ENCODE measurements at regions not wholly inside any gene's neighbourhood (a gene's known extent, or its start where the extent isn't known, plus 50 kb on each side); places are given as distances from the start of the nearest gene placed in this dataset.

- no peak for DNase-seq (ENCODE audit: low spot score)
Observed at GRCh38 chr6:170134471-170135440, 156.1 kb downstream of the DLL1 start.

- DNase-seq (ENCODE audit: low spot score), result no peak
Observed at GRCh38 chr6:170134031-170134470, 156.8 kb downstream of the DLL1 start.

DNA sequence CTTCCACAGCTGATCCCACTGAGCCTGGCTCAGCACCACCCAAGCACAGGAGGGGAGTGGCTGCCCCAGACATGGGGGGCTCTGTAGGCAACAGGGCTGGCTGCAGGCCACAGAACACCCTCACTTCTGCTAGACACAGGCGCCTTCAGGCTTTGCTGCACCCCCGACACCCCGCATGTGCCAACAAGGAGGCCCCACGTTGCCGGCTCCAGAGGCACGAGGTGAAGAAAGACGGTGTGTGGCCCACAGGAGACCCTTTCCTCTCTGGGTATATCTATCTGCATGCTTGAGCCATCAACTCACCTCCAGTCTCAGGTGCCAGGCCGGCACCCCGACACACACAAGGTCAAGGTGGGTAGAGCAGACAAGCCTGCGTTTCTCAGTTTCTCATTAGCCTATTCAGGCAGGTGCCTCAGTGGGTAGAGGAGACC, 158.3 kb downstream of the DLL1 start:
- DNase-seq (ENCODE audit: low spot score), result no peak

- DNase-seq (ENCODE audit: low spot score), result no peak
Observed at GRCh38 chr6:170132011-170132521, 158.8 kb downstream of the DLL1 start.

DNA sequence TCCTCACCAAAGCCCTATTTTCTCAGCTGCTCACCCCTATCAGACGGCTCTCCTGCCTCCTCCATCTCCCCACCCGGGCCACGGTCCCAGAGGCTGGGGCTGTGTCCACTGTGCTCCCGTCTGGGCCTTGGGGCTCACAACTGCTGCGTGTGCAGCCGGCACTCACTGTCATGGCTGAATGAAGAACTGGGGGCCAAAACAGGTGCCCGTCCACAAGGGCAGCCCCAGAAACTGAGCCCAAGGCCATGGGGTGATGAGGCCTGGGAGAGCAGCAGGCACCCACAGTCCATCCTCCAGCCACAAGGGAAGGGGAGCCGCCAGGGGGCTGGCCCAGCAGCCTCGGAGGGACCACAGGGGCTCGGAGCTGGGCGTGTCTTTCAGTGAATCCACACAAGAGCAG, 159.5 kb downstream of the DLL1 start:
- no peak for DNase-seq (ENCODE audit: low spot score)

DNA sequence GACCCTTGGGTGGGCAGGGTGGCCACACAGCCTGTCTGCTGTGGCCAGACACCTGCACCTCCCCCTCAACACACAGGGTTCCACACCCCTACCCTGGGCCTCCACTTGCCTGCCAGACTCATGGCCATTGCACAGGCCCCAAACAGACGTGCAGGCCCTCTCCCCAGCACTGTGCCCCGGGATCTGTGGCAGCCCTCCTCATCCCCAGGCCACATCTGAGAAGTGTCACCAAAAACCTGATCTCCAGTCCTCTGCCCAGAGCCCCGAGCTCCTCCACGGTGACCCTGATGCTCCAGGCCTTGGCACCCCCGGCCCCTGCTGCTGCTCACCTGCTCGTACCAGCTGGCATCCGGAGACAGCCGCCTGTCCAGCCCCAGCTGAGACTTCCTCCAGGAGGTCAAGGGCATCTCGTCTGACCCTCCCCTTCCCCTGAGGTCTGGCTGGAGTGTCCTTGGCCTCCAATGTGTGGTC, 160.1 kb downstream of the DLL1 start:
- DNase-seq (ENCODE audit: low spot score), result no peak

DNA sequence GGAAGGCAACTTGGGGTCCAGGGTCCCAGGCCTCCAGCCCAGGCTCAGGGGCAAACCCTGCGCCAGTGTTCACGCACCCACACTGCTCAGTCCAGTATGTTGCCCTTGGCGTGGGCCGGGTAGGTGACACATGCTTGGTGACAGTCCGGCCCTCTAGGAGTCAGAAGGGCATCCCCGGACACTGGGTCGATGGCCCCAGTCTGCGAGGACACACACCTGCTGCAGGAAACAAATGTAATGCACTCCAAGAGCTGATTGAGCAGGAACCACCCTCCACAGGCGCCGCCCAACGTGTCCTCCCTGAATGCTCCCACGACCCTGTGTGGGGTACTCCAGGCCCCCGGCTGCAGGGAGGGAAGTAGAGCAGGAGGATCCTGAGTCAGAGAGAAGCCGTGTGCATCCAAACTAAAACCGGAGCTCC, 160.7 kb downstream of the DLL1 start:
- DNase-seq (ENCODE audit: low spot score), result no peak

- DNase-seq (ENCODE audit: low spot score), result no peak
Observed at GRCh38 chr6:170129691-170130171, 161.1 kb downstream of the DLL1 start.

DNA sequence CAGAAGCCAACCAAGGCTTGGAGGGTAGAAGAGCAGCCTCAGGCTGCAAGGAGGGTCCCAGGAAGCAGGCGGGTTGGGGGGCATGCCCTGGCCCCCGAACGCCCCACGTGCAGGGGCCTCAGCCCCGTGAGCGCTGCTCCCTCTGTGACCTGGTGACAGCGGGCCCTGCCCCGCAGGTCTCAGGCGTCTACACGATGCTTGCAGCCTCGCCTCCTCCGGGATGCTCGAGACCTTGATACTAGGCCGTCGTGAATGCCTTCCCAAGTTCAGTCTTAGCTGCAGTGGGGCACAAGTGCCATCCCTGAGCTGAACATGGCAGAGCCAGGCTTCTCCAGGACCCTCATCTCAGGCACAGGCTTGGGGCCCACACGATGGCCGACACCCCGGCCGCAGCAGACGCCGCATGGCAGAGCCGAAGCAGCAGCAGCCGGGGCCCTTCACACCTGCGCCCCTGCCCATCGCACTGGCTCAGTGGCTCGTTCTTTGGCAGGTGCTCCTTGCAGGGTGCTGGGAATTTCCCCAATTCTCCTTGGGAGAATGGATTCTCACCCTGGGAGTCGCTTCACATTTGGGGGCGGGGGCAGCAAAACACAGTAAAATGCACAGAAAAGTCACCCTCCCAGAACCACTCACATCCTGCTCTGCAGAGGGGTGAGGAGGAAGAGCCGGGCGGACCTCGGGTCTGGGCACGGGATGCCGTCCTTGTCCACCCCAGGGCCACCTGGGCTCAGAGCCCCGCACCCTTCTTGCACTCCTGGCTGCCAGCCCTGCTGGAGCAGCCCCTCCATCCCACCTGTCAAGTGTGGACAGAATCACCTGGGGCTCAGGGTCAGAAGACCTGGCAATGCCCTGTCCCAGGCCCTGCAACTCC, 161.8 kb downstream of the DLL1 start:
- DNase-seq (ENCODE audit: low spot score), result no peak

- no peak for DNase-seq (ENCODE audit: low spot score)
Observed at GRCh38 chr6:170128346-170128745, 162.5 kb downstream of the DLL1 start.

DNA sequence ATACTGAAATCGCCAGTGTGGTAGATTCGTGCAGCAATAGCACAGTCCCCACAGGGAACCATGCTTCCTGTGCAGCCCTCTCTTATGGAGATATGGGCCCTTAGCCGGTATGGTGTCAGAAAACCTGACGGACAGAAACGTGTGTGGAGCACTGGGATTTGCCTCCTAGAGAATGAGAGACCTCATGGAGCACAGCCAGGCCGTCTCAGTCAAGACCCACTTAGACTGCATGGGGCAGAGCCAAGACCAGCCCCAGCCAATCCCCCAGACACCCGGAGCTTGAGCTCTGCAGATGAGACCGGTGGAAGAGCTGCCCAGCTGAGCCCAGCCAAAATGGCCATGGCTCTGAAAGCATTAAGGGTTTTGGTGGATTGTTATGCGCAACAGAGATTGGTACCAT, 163.7 kb downstream of the DLL1 start:
- no peak for DNase-seq (ENCODE audit: low spot score)

GRCh38 chr6:170125456-170126300, 165.2 kb downstream of the DLL1 start:
- no peak for DNase-seq (ENCODE audit: low spot score)

- DNase-seq (ENCODE audit: low spot score), result no peak
Observed at GRCh38 chr6:170124836-170125235, 166.0 kb downstream of the DLL1 start.

DNA sequence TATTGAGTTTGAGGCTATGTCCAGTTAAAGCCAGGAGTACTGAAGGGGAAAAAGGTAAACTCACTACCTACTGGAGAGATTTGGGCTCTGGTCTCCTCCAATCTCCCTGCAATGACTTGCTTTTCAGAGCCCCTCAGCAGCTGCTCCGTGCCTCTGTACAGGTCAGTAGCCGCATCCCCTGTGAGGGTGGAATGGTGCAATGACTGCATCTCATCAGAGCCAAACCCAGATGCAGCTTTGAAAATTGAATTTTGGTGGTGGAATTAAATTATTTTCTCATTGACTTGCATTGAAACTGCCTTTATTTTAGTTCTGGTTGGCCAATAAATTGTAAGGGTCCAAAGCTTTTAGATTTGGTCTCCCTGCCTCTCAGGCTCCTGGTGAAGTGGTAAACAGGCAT, 166.7 kb downstream of the DLL1 start:
- DNase-seq (ENCODE audit: low spot score), result no peak

DNA sequence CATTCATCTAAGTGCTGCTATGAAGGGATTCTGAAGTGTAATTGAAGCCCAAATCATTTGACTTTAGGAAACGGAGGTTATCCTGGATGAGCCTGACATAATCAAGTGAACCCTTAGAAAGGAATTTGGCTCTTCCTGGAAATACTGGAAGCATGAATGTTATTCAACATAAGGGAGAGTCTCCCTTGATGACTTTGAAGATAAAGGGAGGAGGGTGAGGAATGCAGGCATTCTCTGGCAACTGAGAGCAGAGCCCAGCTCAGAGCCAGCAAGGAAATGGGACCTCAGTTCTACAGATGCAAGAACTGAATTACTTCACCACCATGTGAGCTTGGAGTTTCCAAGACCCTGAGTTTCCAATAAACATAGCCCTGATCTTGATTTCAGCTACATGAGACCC, 168.2 kb downstream of the DLL1 start:
- no peak for DNase-seq (ENCODE audit: low spot score)

DNA sequence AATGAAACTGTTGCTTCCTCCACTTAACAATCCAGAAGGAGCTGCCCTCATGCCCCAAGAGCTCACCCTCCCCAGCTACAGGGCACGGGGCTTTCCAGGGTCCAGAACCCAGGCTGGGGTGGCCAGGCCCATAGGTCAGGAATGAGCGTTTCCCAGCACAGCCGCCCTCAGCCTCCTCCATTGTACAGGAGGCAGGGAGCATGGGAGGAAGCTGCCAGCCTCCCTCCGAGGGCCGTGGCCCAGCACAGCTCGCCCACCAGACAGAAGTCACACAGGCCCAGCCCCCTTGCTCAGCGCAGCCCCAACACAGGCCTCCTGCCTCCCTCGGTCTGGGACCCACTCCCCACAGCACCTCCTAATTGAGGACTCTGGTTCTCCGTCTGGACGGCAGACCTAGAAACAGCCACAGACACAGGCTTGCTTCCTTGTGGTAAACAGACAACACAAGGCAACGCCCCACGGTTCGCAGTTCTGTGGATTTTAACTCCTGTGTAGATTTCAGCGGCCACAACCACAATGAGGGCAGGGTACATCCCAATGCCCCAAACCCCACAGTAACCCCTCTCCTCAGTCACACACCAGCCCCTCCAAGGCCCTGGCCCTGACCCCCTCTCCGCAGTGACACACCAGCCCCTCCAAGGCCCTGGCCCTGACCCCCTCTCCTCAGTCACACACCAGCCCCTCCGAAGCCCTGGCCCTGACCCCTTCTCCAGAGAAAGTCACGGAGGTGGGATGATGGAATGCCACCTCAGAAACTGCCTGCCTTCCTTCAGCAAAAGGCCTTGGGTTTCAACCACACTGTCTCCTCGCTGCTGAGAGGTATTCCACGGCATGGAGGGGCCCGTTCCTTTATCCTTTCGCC, 173.5 kb downstream of the DLL1 start:
- DNase-seq (ENCODE audit: low spot score), result no peak

DNA sequence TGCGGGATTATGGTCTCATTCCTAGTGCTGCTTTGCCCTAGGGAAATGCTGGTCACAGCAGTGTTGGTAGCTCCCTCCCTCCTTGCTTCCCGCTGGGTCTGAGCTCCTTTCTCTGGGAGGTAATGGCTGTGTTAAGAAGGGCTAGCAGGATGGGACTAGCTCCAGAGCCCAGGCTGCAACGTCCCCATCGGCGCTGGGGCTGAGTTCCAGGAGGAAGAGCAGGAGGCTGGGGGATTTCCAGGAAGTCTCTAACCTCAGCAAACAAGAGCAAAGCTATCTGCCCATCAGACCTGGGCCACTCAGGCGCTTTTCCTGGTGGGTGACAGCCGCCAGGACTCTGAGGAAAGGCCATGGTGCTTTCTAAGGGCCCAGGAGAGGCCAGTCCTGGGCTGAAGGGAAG, 174.2 kb downstream of the DLL1 start:
- no peak for DNase-seq (ENCODE audit: low spot score)

DNA sequence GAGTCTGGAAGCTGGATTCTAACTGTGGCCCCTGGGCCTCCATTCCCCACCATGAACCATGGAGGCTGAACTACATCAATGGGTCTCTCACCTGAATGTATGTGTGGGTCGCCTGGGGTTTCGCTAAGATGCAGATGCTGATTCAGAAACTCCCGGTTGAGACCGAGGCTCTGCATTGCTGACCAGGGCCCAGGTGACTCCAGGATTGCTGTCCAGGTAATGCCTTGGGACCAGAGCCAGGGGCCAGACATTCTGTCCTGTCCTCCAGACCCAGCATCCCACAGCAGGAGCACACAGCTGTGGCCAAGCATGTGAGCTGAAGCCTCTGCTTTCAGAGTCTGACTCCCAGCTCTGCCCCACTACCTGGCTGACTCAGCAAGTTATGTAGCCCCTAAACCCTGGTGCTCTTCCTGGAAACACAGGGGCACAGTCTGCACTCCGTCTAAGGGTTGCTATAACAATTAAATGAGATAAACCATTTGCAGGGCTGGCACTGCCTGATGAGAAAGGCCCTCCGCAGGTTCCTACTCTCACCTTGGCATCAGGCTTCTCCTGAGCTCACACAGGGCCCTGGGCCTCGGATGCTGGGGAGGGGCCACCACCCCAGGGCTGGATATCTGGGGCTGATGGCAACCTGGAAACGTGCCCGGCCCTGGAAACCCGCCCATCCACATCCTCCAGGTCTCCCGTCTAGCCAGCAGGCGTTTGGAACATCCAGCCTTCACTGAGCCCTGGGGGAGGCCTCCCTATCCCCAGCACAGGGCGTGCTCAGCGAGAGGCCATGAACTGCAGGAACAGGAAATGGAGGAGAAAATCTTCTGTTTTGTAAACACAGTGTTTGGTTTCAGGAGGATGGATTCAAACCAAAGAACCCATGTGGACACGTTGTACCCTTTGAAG, 175.7 kb downstream of the DLL1 start:
- DNase-seq (ENCODE audit: low spot score), result no peak

DNA sequence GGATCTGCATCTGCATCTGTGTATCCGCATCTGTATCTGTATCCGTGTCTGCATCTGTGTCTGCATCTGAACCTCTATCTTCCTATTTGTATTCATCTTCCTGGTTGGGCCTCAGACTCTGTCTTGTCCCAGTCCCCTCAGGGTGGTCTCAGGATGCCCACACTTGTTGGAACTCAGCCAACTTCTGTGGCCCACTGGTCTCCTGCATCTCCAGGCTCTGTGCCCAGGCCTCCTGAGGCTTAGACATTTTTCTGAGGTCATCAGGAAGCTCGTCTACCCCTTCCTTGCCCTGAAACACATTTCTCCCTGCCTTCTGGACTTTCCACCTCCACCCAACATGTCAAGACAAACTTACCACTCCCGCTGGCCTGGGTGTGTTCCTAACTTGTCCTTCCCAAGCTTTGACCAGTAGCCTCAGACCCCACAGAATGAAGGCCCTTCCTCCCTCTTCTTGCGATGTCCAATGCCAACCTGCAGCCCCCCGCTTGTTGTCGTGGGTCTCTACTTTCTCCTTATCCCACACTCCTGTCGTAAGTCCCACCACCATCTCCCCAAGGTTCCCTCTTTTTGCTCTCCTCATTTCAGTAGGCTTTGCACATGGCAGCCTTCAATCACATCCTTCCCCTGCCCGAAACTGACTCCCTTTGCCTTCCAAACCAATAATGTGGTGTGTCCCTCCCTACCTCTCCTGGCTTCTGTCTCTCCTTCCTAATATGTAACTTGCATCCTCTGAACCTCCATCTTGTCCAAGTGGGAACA, 176.5 kb downstream of the DLL1 start:
- no peak for DNase-seq (ENCODE audit: low spot score)

All from hematopoietic multipotent progenitor cell treated with erythropoietin and hydrocortisone succinate and interleukin-3 and kit ligand, for 17 days (in vitro differentiated cells).